LNCaP clone FGC (cell line): ENCODE measurements at regions not wholly inside any gene's neighbourhood (a gene's known extent, or its start where the extent isn't known, plus 50 kb on each side); places are given as distances from the start of the nearest gene placed in this dataset.

Experiments
- DNase-seq: peaks from one replicate; pipeline ENCODE4 v3.0.0-alpha.2; 2011; ENCODE audit warnings: low read depth
- H3K4me3 ChIP-seq: 2 replicates; pipeline ENCODE4 v1.5.1; 2011; ENCODE audit warnings: mild to moderate bottlenecking, low read depth, low read length, control low read depth
- TF ChIP-seq, protein P1 (sequence below): IDR thresholded peaks from 2 replicates; pipeline ENCODE4 v1.5.1; 2012; ENCODE audit warnings: mild to moderate bottlenecking; ENCODE audit not compliant: control insufficient read depth, insufficient read depth; ENCODE audit errors: extremely low read depth

DNA sequence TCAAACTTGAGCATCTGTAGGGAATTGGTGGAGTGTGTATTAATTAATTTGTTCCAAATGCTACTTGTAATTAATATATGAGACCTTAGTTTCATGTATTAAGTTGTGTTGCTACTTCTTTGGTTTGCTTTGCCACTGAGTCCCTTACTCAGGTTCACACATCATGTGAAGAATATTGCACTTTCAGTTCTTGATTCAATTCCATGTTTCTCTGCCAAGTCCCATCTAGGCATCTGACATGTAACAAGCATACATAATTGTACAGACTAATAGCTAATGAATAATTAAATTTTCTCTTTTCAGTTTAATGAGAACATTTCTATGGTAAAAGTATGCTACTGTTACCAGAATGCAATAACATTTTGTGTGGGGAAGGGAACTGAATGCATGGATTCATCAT, 640.0 kb downstream of the TMTC2 start:
- no peak overlapping the region for H3K4me3 ChIP-seq
- DNase-seq = no peak
- TF ChIP-seq, protein P1, sequence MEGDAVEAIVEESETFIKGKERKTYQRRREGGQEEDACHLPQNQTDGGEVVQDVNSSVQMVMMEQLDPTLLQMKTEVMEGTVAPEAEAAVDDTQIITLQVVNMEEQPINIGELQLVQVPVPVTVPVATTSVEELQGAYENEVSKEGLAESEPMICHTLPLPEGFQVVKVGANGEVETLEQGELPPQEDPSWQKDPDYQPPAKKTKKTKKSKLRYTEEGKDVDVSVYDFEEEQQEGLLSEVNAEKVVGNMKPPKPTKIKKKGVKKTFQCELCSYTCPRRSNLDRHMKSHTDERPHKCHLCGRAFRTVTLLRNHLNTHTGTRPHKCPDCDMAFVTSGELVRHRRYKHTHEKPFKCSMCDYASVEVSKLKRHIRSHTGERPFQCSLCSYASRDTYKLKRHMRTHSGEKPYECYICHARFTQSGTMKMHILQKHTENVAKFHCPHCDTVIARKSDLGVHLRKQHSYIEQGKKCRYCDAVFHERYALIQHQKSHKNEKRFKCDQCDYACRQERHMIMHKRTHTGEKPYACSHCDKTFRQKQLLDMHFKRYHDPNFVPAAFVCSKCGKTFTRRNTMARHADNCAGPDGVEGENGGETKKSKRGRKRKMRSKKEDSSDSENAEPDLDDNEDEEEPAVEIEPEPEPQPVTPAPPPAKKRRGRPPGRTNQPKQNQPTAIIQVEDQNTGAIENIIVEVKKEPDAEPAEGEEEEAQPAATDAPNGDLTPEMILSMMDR = no peak

DNA sequence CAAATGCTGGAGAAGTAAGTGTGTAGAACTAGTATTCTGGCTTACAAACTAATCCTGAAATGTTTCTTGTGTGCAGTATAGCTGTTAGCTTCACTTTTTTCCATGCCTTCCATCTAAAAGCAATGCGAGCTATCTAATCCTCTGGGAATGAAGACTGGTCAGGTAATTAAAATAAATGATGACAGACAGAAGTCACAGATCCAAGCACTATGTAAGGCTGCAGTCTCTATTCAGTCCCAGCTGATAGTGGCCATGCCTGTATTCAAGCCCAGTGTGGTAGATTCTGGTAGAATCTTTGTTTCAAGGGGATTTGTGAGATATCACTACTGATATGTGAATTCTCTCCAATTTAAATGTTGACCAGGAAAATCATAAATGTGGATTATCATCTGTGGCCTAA, 637.2 kb downstream of the TMTC2 start:
- H3K4me3 ChIP-seq = no peak overlapping the region
- TF ChIP-seq, protein P1 = no peak
- no peak for DNase-seq

DNA sequence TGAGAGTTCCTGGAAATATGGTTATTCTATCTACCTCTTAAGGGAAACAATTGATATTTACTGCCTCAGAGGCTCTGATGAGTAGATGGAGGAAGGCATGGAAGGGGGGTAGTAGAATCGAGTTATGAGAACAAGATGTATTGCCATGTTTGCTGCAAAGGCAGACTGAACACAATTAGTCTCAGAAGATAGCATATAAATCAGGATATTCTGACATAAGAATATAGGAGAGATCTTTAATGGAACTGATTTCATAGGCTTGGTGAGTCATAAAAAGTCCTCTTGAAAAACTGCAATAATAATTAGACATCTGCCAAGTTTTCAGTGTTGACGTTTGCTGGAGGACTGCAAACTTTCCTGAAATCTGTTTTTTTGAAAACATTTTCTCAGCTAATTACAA, 636.1 kb downstream of the TMTC2 start:
- DNase-seq = no peak

DNA sequence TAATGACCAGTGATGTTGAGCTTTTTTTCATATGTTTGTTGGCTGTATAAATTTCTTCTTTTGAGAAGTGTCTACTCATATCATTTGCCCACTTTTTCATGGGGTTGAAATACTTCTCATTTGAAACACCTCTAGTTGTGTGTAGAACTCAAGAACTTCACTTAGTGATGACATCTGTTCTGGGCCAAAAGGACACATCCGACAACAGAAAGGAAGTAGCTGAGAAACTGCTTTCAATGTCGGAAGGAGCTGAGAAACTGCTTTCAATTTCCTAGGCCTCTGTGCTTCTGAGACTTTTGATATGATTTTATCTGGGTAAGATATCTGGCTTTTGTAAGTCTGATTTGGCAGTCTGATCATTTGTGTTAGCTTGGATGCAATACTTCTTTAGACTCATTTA, 635.3 kb downstream of the TMTC2 start:
- no peak for DNase-seq
- no peak overlapping the region for H3K4me3 ChIP-seq
- TF ChIP-seq, protein P1 = no peak

More for the DNA sequence above, 636.1 kb downstream of the TMTC2 start:
- TF ChIP-seq, protein P1 = no peak
- H3K4me3 ChIP-seq = no peak overlapping the region

DNA sequence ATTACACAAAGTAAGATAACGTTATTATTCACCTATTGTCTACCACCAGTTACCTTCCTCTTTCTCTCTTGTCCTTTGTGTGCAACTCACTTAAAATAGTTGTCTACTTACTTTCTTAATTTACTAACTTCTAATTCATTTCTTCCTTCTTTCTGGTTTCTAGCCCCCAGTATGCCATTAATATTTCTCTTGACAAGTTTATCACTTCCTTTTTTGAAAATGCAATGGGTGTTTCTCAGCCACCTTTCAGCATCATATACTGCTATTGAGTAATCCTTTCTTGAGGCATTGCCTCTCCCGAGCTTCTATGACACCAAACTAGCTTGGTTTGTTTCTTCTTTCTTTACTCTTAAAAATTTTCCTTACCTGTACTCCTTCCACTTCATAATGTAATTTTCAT, 633.6 kb downstream of the TMTC2 start:
- no peak for DNase-seq
- TF ChIP-seq, protein P1 = no peak
- no peak overlapping the region for H3K4me3 ChIP-seq

DNA sequence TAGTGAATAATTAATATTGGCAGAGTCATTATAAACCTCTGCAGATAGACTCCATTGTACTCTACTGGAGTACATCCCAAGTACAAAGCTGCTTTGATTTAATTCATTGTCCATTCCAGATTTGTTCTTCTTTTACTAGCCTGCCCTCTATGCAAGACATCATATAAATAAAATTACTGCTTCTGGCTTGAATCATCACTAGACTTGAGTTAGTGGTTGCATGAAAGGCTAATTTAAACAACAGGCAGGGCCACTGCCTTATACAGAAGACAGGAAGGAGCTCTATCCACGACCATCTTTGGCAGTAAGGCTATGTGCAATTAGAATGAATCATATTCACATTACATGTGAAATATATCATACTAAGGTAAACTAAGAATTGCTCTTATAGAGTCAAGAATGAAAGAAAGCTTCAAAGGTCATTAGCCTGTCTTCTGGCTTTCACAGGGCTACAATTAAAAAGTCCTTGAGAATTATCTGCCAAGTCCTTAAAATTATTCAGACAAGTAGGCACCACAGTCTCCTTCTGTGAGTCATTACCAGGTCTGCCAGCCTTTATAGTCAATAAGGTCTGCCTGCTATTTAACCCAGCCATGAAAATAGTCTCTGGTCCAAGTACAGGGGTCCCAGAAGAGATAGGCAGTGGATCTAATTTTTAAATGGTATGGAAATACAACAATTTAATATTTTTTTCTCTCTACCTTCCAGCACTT, 631.8 kb downstream of the TMTC2 start:
- TF ChIP-seq, protein P1 = no peak
- DNase-seq = no peak
- no peak overlapping the region for H3K4me3 ChIP-seq

DNA sequence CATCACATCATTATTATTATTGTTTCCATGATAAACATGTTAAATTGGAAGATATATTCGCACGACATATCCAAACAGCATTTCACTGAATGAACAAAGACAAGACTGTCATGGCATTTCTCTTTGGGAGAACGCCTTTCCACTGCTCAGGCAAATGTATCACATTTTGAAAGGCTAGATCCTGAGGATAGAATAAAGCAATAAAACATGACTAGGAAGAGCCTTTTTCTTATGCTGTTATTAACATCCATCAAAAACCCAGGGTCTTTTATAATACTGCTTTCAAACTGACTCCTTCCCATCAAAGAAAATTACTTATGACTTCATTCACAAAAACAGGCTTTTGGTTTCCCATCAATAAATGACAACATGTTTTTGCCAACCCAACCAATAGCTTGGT, 630.9 kb downstream of the TMTC2 start:
- TF ChIP-seq, protein P1 = no peak
- H3K4me3 ChIP-seq = no peak overlapping the region
- no peak for DNase-seq
